ENCODE measurements at regions not wholly inside any gene's neighbourhood (a gene's known extent, or its start where the extent isn't known, plus 50 kb on each side); places are given as distances from the start of the nearest gene placed in this dataset.
"Not testable (repeated sequence)": the region's sequence is repeated elsewhere in the genome, so short reads cannot be mapped to it uniquely, and the experiment has no call there.

GRCh38 chr17:72566671-72567484 lies 446.1 kb downstream of the SOX9 start:
- DNase-seq, result no peak

GRCh38 chr17:72567774-72568173 lies 447.0 kb downstream of the SOX9 start:
- DNase-seq, result no peak

GRCh38 chr17:72569148-72569946 lies 448.5 kb downstream of the SOX9 start:
- DNase-seq, result no peak

GRCh38 chr17:72571813-72572396 lies 451.1 kb downstream of the SOX9 start:
- no peak for DNase-seq

GRCh38 chr17:72572604-72573491 lies 452.0 kb downstream of the SOX9 start:
- no peak for DNase-seq

- not testable (repeated sequence) for DNase-seq
These were observed 452.6 kb downstream of the SOX9 start for GRCh38 chr17:72573492-72573801.

- no peak for DNase-seq
These were observed 454.1 kb downstream of the SOX9 start for GRCh38 chr17:72574675-72575510.

GRCh38 chr17:72575542-72576233 lies 454.9 kb downstream of the SOX9 start:
- DNase-seq, result no peak

- no peak for DNase-seq
These were observed 455.5 kb downstream of the SOX9 start for GRCh38 chr17:72576289-72576759.

- DNase-seq, result no peak
These were observed 458.1 kb downstream of the SOX9 start for GRCh38 chr17:72578817-72579470.

GRCh38 chr17:72579990-72580320 lies 459.1 kb downstream of the SOX9 start:
- DNase-seq, result no peak

GRCh38 chr17:72580321-72581127 lies 459.7 kb downstream of the SOX9 start:
- no peak for DNase-seq

GRCh38 chr17:72587156-72587555 lies 466.3 kb downstream of the SOX9 start:
- DNase-seq, result no peak

GRCh38 chr17:72587773-72588511 lies 467.1 kb downstream of the SOX9 start:
- no peak for DNase-seq

- DNase-seq, result no peak
These were observed 467.7 kb downstream of the SOX9 start for GRCh38 chr17:72588561-72588960.

- DNase-seq, result no peak
These were observed 468.1 kb downstream of the SOX9 start for GRCh38 chr17:72588961-72589360.

- DNase-seq, result no peak
These were observed 469.6 kb downstream of the SOX9 start for GRCh38 chr17:72590382-72590781.

GRCh38 chr17:72590882-72591281 lies 470.1 kb downstream of the SOX9 start:
- no peak for DNase-seq

Measured in T-helper 9 cell (primary cell).